HK-2 (cell line): ENCODE measurements at regions not wholly inside any gene's neighbourhood (a gene's known extent, or its start where the extent isn't known, plus 50 kb on each side); places are given as distances from the start of the nearest gene placed in this dataset.
"Not testable (repeated sequence)": the region's sequence is repeated elsewhere in the genome, so short reads cannot be mapped to it uniquely, and the experiment has no call there.

Source experiments
- DNase-seq: peaks from one replicate; pipeline ENCODE4 v3.0.0-alpha.2; 2018; ENCODE audit not compliant: unreplicated experiment

DNA sequence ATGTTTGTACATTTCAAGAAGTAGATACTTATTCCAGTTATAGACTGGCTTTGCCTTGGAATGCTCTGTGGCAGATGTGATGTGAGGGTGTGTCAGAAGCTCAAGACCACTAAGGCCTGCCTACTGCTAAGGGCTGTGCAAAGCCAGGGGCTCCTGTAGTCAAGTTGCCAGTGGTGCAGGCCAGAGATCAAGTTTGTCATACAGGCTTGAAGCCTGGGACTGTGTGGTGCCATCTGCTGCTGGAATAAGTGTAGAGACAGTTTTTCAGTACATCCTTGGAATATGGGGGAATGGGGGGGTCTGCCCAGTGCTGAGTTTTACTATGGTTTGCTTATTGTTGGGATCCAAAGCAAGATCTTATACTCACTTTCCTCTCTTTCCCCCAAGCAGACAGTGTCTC is 649.9 kb upstream of the FOXG1 start:
- DNase-seq: no peak

DNA sequence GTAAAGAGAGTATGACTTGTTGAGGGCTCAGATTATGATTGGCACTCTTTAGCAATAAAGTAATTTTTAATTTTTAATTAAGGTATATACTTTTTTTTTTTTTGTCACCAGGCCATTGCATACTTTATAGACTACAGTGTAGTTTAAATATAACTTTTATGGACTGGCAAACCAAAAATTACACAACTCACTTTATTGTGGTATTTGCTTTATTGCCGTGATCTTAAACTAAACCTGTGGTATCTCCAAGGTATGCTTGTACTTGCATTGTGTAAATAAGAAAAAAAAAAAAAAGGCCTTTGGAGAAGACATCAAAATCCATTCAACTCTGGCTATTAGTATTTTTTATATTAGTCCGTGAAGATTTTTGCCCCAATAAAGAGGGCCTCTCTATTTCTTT is 646.7 kb upstream of the FOXG1 start:
- no peak for DNase-seq

DNA sequence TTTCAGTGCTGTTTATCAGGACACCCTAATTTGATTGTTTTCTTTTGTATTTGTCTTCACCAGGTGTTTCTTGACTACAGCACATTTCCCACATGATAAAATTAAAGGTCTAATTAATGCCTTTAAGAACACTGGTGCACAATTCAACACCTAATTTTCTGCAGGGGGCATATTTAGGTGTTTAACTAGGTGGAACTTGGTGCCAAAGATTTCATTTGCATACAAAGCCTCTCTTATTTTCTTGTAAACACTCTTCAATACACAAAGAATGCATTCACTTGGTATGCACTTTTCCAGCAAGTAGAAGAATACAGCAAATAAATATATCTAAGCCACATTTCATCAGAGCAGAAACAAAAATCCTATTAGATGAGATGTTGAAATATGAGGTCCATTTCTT is 646.2 kb upstream of the FOXG1 start:
- DNase-seq: no peak

GRCh38 chr14:28121512-28122297 is 644.9 kb upstream of the FOXG1 start:
- DNase-seq: no peak

DNA sequence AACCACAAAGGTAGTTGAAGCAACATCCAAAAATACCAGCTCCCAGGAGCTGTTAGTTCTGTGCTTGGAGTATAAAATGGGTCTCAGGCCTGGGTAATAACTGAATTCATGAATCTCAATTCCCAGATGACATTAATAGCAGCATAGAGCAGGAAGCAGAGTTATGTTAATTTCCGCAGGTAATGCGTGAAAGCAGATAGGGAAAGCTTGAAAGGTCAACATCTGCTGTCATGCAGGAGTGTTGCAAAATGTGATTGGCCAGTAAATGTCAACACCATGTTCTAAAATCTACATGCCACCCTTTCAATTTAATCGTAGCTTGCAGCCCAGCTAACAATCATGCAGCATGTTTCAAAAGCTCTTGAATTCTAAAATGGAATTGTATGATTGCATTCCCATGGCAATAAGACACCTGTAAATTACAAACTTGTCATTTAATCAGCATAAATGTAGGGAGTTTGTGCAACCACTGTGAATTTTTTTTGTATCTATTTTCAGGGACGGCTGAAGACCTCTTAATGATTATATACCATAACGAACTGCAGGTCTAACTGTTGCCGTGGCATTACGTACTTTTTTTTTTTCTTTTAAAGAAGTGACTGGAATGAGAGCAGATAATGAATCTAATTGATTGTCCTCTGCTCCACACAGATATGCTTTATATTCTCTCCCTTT is 635.8 kb upstream of the FOXG1 start:
- no peak for DNase-seq

- no peak for DNase-seq
Measured at GRCh38 chr14:28138341-28138740, 628.2 kb upstream of the FOXG1 start.

GRCh38 chr14:28141662-28142061 is 624.9 kb upstream of the FOXG1 start:
- DNase-seq: no peak

DNA sequence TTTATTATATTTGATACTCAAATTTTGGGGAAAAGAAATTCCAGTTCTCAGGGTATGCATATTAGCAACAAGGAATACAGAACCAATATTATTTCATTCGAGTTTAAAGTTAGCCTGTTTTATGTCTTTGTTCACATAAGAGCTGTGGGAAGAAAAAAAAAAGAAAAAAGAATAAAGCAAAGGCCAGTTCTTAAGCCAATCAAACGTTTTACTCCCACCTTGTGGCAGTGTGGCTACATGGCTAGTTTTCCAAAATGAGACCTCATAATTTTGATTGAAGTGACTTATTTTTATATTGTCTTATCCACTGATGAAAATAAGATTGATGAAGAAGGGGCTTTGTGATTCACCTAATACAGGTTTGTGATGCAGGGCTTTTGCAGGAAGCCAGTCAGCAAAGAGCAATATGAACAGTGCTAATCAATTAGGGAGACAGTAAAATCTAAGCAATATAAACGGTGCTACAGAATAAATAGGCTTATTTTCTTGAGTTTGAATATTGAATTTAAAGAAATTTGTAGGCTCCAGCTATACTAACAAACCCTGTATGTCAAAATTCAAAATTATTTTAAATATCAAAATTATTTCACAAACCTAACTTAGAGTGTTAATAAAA is 624.1 kb upstream of the FOXG1 start:
- no peak for DNase-seq

- DNase-seq: no peak
Measured at GRCh38 chr14:28143316-28143715, 623.3 kb upstream of the FOXG1 start.

GRCh38 chr14:28151926-28152325 is 614.7 kb upstream of the FOXG1 start:
- no peak for DNase-seq

GRCh38 chr14:28152453-28153044 is 614.0 kb upstream of the FOXG1 start:
- DNase-seq: no peak

DNA sequence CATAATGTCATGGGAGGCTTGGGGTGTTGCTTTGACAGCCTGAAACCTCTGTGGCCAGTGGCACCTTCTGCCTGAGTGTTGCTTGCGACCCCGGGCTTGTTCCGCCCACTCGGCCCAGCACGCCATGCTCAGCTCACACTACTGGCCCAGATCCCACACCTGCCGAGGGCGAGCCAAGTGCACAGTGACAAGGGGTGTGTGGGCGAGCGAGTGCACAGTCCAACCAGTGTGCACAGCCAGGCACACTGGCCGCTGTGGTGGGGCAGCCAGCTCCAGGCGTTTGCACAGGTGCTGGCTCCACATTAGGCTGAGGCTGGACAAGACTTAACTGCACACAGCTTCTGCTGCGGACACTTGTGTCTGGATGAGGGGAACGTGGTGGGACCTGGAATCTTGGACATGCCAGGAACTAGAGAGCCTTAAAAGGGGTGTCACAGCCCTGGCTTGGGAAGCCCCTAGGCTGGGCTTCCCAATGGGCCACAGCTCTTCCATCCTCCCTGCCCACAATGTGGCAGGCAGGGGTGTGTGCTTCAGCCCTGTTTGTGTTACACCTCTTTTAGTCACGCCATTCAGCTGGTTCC is 609.2 kb upstream of the FOXG1 start:
- no peak for DNase-seq

- no peak for DNase-seq
Measured at GRCh38 chr14:28157887-28158791, 608.4 kb upstream of the FOXG1 start.

DNA sequence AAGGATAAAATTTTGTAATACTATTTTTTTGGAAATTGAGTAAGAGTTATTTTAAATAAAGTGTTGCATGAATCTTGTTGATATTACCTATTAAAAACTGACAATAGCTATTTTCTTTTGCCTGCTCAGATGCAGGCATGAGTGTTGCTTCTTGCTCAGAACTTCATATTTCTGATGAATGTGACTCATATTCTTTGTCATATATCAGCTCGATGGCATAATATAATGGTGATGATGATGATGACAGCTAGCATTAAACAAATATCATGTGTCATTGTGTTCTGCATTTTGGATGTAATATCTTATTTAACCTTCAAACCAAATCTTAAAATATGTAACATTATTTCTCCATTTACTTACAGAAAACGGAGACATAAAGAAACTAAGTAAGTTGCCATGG is 605.5 kb upstream of the FOXG1 start:
- DNase-seq: no peak

DNA sequence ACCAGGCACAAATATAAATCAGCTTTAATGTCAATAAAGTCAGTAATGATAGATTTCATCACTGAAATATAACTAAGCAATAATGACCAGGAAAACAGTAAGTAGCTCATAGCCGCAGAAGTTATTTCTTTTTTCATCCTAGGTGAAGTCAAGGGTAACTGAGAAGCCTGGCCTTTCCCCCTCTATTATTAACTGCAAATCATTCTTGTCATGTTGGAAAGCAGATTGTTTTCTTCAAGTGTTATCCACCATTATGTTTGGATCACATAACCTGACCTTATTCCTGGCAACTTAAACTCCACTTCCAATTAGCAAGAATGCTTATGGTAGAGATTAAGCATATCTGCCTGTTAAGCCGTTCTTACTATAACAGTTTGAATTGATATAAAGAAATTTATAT is 603.4 kb upstream of the FOXG1 start:
- DNase-seq: no peak

DNA sequence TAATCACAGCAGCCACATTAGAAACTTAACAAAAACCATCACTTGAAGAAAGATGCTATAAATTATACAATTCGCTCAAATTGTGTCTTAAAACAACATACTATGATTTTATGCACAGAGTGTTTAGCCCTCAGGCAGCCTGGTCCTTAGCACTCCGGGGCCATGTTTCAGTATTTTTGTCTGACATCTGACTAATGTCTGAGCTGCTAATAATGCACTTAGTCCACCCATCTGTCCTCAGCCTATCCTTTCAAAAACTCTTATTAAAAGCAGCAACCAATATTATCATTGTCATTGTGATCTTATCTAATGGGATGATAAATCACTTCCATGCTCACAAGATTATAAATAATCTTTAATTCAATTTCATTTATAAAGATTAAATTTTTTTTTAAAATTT is 602.7 kb upstream of the FOXG1 start:
- DNase-seq: no peak

- DNase-seq: not testable (repeated sequence)
Measured at GRCh38 chr14:28187902-28188830, 578.4 kb upstream of the FOXG1 start.

GRCh38 chr14:28196878-28197277 is 569.7 kb upstream of the FOXG1 start:
- DNase-seq: no peak

GRCh38 chr14:28220391-28220790 is 546.2 kb upstream of the FOXG1 start:
- DNase-seq: no peak

DNA sequence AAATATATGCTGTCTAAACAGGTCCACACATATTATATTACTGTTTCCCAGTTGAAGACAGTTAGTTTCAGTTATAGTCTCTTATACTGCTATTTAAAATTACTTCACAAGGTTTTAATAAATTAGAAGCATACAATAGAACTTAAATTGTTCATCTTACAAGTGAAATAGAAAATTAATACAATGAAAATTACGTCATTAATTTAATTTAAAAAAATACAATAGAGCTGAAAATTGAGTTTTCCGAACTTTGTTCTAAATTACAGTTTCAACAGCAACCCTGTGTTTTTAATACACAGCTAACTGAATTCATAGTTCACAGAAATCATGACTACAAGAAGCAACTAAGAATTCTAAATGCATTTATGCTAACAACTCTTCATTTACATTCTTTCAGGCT is 525.7 kb upstream of the FOXG1 start:
- DNase-seq: no peak
